ENCODE measurements at regions not wholly inside any gene's neighbourhood (a gene's known extent, or its start where the extent isn't known, plus 50 kb on each side); places are given as distances from the start of the nearest gene placed in this dataset.

GRCh38 chr2:7281231-7282201, 364.3 kb downstream of the RNF144A start:
- TF ChIP-seq CTCF (IDR thresholded peaks at IDR 0.05) = no peak
- no peak for TF ChIP-seq EP300 (IDR thresholded peaks at IDR 0.05)
- TF ChIP-seq POLR2AphosphoS5 (IDR thresholded peaks at IDR 0.05) = no peak

Measured in esophagus muscularis mucosa (tissue), 4 donors.